Transverse colon (tissue), 4 donors: ENCODE measurements at regions not wholly inside any gene's neighbourhood (a gene's known extent, or its start where the extent isn't known, plus 50 kb on each side); places are given as distances from the start of the nearest gene placed in this dataset.

Source experiments
- DNase-seq: peaks from one replicate; pipeline ENCODE4 v3.0.0-alpha.2; 2019
- H3K27ac ChIP-seq, 4 donors: fragments of 200-600 bp; sonication (generic); 2 replicates each; pipeline ENCODE4 v1.5.1; 2016 to 2018; ENCODE audit warnings: inconsistent platforms in 4 of 4
- H3K27me3 ChIP-seq: fragments of 200-600 bp; sonication (generic); 2 replicates; pipeline ENCODE4 v1.5.1; 2017; ENCODE audit warnings: inconsistent platforms
- H3K36me3 ChIP-seq, 4 donors: fragments of 200-600 bp; sonication (generic); 2 replicates each; pipeline ENCODE4 v1.5.1; 2017 to 2019; ENCODE audit warnings: inconsistent platforms in 4 of 4
- H3K4me1 ChIP-seq, 4 donors: fragments of 200-600 bp; sonication (generic); 2 replicates each; pipeline ENCODE4 v1.5.1; 2017 to 2020; ENCODE audit warnings: inconsistent platforms in 4 of 4
- H3K4me3 ChIP-seq, 4 donors: fragments of 200-600 bp; sonication (generic); 1 replicate in 1 of 4; 2 replicates in 3 of 4; pipeline versions ENCODE4 v1.5.1 to v1.6.1; 2017 to 2019; ENCODE audit warnings: inconsistent platforms in 4 of 4
- H3K9me3 ChIP-seq, 2 donors: fragments of 200-600 bp; sonication (generic); 2 replicates each; pipeline ENCODE4 v1.5.1; 2017 to 2019; ENCODE audit warnings: inconsistent platforms in 2 of 2
- EP300 ChIP-seq: sonication (generic); formaldehyde crosslinking; IDR thresholded peaks from one replicate; pipeline ENCODE4 v1.6.1; 2017; ENCODE audit warnings: antibody characterized with exemption, low read depth
- POLR2A ChIP-seq: fragments of 450-650 bp; IDR thresholded peaks from one replicate; pipeline ENCODE4 v1.6.1; 2016; ENCODE audit warnings: antibody characterized with exemption, mild to moderate bottlenecking, moderate library complexity
- POLR2AphosphoS5 ChIP-seq, 3 donors: sonication (generic); formaldehyde crosslinking; IDR thresholded peaks; one replicate each; pipeline ENCODE4 v1.6.1; 2016; ENCODE audit warnings: antibody characterized with exemption in 3 of 3
- WGBS, 2 donors: methylation state at CpG; one replicate each; pipeline ENCODE4 v1.1.5; 2018; ENCODE audit warnings: low coverage in 1 of 2; 5-methylcytosine and 5-hydroxymethylcytosine counted together
- in situ Hi-C, 4 donors: fragments of 200-750 bp; cut with MboI; loops; one replicate each; pipeline versions ENCODE4 v1.15.0 to v1.15.1; 2017; ENCODE audit warnings: low sequenced_read_pairs in 3 of 4, low pct_ligation_motif_present in 1 of 4, low pct_unique_long_range_greater_than_20kb in 1 of 4
- intact Hi-C: fragments of 100-400 bp; cut with DNase I; formaldehyde crosslinking; loops from one replicate; pipeline ENCODE4 v1.15.1; 2023; ENCODE audit warnings: low total_unique reads
- TF ChIP-seq, protein P1 (sequence below), 5 experiments: fragments of 200-600 bp in 3 of 5; fragments of 450-650 bp in 2 of 5; sonication (generic) in 3 of 5; IDR thresholded peaks; 1 replicate in 2 of 5; 2 replicates in 3 of 5; pipeline ENCODE4 v1.5.1; 2016 to 2017; ENCODE audit warnings: antibody characterized with exemption in 5 of 5, inconsistent platforms in 3 of 5, mild to moderate bottlenecking in 2 of 5, moderate library complexity in 1 of 5

DNA sequence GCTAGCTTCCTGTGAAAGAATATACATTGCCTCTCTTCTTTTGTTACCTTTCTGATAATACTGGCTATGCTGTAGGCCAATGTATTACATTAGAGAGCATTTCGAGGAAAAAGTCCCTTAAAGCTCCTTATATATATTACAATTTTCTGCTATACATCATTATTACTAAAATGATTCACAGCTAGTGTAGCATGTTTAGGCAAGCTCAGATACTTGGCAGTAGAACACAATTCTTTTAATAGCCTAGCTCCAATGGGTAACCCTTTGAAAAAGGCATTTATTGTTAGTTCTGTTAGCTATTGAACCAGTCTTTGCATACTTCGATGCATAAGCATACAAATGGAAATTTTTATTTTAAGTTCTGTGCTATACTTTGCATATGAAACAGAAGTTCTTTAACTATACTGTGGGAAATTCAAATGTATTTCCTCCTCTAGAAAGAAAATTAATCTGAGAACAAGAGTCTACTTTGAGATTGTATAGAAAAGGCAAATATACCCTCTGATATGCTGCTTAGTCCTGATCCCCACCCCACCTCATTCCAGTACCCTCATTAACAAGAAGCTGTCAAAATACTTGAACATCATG is 55.6 kb upstream of the SKAP2 start:
- in situ Hi-C loops, result no loop called here
- no peak overlapping the region for H3K27ac ChIP-seq
- no peaks in the 10 kb centered on the region for H3K36me3 ChIP-seq
- no peak for TF ChIP-seq POLR2A
- TF ChIP-seq POLR2AphosphoS5 (IDR thresholded peaks at IDR 0.05), result no peak
- TF ChIP-seq, protein P1, sequence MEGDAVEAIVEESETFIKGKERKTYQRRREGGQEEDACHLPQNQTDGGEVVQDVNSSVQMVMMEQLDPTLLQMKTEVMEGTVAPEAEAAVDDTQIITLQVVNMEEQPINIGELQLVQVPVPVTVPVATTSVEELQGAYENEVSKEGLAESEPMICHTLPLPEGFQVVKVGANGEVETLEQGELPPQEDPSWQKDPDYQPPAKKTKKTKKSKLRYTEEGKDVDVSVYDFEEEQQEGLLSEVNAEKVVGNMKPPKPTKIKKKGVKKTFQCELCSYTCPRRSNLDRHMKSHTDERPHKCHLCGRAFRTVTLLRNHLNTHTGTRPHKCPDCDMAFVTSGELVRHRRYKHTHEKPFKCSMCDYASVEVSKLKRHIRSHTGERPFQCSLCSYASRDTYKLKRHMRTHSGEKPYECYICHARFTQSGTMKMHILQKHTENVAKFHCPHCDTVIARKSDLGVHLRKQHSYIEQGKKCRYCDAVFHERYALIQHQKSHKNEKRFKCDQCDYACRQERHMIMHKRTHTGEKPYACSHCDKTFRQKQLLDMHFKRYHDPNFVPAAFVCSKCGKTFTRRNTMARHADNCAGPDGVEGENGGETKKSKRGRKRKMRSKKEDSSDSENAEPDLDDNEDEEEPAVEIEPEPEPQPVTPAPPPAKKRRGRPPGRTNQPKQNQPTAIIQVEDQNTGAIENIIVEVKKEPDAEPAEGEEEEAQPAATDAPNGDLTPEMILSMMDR (IDR thresholded peaks at IDR 0.05), result no peak
- TF ChIP-seq EP300, result no peak
- no peaks in the 10 kb centered on the region for H3K9me3 ChIP-seq
- intact Hi-C loops, result no loop called here
- 64 to 73% methylated on average over 2 of the region's 2 CpGs for WGBS, 2 donors
- H3K27me3 ChIP-seq, result no peaks in the 10 kb centered on the region
- no peak for DNase-seq
- no peak overlapping the region for H3K4me3 ChIP-seq
- H3K4me1 ChIP-seq, result no peaks in the 10 kb centered on the region

DNA sequence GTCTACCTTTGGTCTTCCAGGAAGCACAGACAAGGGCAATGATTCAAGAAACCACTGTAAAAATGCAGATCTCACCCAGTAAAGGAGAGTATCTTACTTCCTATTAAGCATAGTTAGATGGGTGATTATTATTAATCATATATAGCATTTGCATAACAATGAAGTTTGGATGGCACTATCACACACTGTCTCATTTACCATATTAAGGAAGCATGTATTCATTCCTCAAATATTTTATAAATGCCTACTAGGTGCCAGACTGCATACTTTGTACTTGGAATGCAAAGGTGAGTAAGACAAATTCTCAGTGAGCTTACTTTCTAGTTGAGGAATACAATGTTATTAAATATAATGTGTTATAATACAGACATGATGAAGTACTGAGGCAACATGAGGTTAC is 53.9 kb upstream of the SKAP2 start:
- intact Hi-C loops (no loop called here), in situ Hi-C loops (no loop called here)

DNA sequence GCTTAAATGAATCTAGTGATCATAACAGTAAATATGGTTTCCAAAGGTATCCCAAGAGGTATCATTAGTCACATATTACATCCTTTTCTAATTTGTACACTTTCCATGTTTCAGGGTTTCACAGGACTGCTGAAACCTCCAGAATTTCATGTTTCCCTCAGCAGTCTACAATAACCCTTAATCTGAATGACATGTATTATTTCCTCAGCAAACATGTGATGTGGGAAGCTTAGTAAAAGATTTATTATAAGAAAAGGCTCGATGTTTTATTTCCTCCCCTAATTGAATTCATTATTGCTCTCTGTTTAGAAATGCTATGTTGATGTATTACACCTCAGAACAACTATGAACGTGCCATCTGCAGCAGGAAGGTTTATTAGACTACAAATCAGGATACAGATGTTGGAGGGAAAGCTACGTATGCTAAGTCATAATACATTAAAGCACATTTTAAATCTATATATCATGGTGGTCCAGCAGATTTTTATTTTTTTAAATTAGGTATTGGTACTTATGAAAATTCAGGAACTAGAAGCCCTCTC is 52.5 kb upstream of the SKAP2 start:
- intact Hi-C loops, result no loop called here
- no peaks in the 10 kb centered on the region for H3K4me1 ChIP-seq
- H3K27ac ChIP-seq, result no peak overlapping the region
- 57 to 63% methylated on average over 3 of the region's 3 CpGs for WGBS, 2 donors
- in situ Hi-C loops, result no loop called here
- no peak for DNase-seq
- no peaks in the 10 kb centered on the region for H3K9me3 ChIP-seq
- no peaks in the 10 kb centered on the region for H3K27me3 ChIP-seq
- TF ChIP-seq POLR2AphosphoS5 (IDR thresholded peaks at IDR 0.05) (no peak), POLR2A (no peak), EP300 (no peak)
- TF ChIP-seq, protein P1 (IDR thresholded peaks at IDR 0.05), result no peak
- H3K36me3 ChIP-seq, result no peaks in the 10 kb centered on the region
- no peak overlapping the region for H3K4me3 ChIP-seq

More for the DNA sequence above, 53.9 kb upstream of the SKAP2 start:
- Histone ChIP-seq H3K4me1 (no peaks in the 10 kb centered on the region), H3K4me3 (no peak overlapping the region), H3K27me3 (no peaks in the 10 kb centered on the region), H3K36me3 (no peaks in the 10 kb centered on the region), H3K9me3 (no peaks in the 10 kb centered on the region), H3K27ac (no peak overlapping the region)
- no peak for DNase-seq
- no peak for TF ChIP-seq POLR2AphosphoS5 (IDR thresholded peaks at IDR 0.05)

DNA sequence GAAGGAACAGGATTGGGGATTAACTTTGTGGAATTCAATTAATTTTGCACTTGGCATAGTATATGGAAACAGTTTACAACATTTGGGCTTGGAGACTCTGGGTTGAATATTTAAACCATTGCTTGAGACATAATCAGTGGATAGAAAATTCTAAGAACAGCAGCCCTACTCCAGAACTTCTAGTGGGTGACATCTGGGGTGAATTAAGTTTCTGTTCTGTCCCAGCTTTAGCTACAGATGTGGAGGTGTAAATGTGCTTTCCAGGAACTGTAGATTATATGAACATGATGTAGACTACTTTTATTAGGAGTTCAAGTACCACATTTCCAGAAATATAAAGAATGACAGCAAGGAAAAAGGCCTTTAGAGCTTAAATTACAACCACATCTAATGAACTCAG is 51.9 kb upstream of the SKAP2 start:
- Histone ChIP-seq H3K36me3 (no peaks in the 10 kb centered on the region), H3K4me1 (no peaks in the 10 kb centered on the region), H3K27ac (no peak overlapping the region), H3K9me3 (no peaks in the 10 kb centered on the region), H3K4me3 (no peak overlapping the region), H3K27me3 (no peaks in the 10 kb centered on the region)
- TF ChIP-seq, protein P1 (IDR thresholded peaks at IDR 0.05), result no peak
- TF ChIP-seq EP300 (no peak), POLR2AphosphoS5 (IDR thresholded peaks at IDR 0.05) (no peak), POLR2A (no peak)
- intact Hi-C loops, result no loop called here
- in situ Hi-C loops, result no loop called here
- no peak for DNase-seq
